ENCODE measurements at regions not wholly inside any gene's neighbourhood (a gene's known extent, or its start where the extent isn't known, plus 50 kb on each side); places are given as distances from the start of the nearest gene placed in this dataset.
A peak's percentile ranks its signal among the peaks of the same experiment; 100 is the strongest.
"Not testable (repeated sequence)": the region's sequence is repeated elsewhere in the genome, so short reads cannot be mapped to it uniquely, and the experiment has no call there.

GRCh38 chr1:146409116-146409801, 180.4 kb upstream of the NOTCH2NLA start:
- DNase-seq, result not testable (repeated sequence)

- not testable (repeated sequence) for DNase-seq
Observed at GRCh38 chr1:146401281-146401825, 172.5 kb upstream of the NOTCH2NLA start.

DNA sequence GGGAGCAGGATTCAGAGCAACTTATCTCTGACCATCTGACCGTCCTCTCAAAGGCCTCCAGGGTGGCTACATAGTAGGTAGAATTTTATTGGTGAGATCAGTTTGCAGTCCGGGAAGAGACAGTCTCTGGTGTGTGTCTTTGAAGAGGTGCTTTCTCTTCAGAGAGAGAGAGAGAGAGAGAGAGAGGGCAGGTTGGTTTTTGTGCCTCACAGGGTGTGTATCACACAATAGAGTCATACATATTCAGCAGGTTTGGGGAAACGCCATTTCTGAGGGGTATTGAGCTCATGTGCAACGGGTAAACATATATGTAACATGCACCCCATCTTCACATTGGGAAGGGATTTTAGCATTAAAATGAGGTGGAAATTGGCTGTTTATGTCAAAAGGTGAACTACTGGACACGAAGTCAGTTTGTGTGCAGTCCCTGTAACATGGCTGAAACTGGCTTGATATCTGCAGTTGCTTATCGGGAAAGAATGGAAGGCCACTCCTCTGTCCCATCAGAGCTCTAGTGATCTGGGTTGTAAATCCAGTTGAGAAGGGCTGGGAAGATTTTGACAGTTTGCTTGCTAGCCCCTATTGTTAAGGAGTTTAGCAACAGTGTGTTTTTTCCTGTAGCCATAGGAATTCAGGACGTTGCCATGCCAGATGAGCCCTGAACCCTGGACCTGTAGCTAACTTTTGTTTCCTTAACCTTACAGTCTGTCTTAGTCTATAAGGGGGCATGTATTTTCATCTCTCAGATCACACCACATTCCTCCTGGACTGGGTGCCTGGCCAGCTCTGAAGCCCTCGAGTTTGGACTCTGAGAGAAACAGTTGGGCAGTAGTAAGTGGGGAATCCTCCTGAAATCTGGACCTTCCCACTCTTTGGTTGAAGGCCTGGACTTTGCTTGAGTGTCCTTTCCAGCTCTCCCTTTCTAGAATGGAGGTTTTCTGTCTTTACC, 171.6 kb upstream of the NOTCH2NLA start:
- DNase-seq, result not testable (repeated sequence)

GRCh38 chr1:146399225-146399624, 170.4 kb upstream of the NOTCH2NLA start:
- not testable (repeated sequence) for DNase-seq

GRCh38 chr1:146396801-146397200, 168.0 kb upstream of the NOTCH2NLA start:
- not testable (repeated sequence) for DNase-seq

DNA sequence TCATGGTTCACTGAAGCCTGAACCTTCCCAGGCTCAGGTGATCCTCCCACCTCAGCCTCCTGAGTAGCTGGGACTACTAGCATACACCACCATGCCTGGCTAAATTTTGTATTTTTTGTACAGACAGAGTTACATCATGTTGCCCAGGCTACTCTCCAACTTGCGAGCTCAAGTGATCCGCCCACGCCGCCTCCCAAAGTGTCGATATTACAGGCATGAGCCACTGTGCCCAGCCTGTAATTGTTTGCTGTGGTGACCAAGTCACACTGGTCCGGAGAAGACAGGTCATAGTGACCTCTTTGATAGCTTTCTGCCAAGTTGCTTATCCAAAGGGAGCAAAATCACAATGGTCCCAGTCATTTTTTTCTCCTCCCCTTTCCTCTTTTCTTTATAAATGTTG, 167.4 kb upstream of the NOTCH2NLA start:
- DNase-seq, result not testable (repeated sequence)

DNA sequence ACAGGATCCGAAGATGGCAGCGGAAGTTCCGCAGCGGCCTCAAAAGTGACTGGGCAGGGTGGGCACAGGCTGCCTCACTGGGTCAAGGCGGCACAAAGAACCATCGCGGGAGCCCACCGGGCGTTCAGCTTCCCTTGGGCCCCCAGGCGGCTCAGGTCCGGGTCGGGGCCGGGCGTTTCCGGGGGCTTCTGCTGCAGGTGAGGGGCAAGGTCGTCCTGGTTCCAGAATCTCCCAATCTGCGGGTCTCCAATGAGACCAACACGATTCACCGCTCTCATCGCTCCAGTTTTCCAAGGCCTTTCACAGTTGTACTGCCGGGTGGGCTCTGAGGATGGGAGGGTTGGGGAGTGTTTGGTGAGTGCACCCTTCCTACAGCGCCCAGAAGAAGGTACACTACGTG, 165.0 kb upstream of the NOTCH2NLA start:
- DNase-seq, result not testable (repeated sequence)

GRCh38 chr1:146393154-146393553, 164.3 kb upstream of the NOTCH2NLA start:
- DNase-seq, result not testable (repeated sequence)

DNA sequence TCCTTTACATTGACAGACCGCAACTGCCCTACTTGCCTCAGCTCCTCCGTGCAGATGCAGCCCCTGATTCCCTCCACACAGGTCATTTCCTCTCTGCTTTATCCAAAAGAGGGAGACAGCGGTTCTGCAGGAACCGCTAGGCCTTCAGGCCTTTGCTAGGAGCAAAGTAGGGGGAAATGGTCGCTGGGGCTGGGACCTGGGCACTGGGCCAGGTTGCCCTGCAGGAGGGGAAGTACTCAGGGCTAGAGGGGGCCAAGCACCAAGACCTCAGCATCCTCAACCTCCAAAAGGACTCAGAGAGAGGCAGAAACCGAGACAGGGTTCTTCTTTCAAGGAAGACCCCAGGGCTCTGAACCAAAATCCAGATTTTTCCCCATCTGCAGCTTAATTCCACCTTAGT, 160.4 kb upstream of the NOTCH2NLA start:
- not testable (repeated sequence) for DNase-seq

DNA sequence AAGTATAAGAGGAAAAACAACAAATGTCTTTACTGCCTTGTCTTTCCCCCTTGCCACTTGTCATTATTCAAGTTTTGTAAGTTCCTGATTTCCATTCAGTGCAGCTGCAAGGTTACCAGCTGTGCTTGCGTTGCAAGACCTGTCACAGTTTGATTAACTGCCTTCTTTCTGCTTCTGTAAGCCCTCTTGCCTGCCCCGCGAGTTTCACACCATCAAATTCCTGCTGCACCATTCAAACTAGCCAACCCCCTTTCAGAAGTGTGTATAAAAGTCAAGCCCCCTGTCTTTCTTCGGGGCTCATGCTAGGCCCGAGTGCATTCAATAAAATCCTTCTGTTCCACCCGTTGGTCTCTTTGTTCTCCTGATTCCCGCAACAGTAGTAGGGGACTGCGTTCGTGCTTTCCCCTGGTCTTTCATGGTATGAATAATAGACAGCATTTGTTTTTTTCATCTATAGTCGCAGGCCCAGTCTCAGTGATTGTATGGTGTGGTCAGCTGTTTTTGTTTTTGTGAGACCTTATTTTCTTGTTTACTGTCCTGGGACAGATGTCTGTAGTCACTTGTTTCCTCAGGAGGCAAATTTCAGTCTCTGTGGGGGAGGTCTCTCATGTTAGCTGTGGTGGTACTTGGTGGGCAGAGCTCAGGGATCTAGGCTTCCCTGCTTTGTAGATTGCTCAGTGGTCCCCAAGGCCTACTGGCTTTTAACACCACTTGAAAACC, 159.1 kb upstream of the NOTCH2NLA start:
- DNase-seq, result not testable (repeated sequence)

DNA sequence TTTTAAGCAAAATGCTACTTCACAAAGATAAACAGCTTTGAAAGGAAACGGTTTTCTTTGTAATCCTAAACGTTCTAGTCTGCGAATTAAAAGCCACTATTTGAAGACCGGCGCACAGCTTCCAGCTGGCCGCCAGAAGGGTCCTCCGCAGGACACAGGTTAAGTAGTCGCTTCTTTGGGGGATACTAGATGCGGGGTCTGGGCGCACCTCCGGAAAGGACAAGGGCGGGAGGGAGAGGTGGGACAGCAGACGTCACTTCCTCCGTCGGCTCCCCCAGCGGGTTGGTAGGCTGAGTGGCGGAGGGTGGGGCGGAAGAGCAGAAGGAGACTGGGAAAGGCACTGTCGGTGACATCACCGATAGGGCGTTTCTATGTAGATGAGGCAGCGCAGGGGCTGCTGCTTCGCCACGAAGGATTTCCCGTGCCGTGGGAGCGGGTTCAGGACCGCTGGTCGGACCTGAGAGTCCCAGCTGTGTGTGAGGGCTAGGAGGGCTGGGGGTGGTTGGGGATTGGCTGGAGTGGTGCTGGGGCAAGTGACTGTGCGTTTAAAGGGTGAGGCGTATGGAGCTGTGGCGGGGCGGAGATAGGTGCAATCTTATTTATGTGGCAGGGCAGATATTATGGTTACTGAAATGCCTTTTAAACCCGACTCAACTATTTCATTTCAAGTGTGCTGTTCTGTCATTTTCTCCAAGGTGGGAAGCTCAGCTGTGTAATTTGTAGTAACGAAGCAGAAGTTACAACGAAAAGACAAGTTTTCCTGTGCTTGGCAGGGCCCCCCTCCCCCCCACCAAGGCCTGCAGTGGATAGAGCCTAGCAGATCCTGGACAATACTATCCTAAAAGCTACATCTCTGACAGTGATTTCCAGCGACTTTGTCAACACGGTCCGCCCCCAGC, 158.3 kb upstream of the NOTCH2NLA start:
- peak; percentile 61 for DNase-seq

DNA sequence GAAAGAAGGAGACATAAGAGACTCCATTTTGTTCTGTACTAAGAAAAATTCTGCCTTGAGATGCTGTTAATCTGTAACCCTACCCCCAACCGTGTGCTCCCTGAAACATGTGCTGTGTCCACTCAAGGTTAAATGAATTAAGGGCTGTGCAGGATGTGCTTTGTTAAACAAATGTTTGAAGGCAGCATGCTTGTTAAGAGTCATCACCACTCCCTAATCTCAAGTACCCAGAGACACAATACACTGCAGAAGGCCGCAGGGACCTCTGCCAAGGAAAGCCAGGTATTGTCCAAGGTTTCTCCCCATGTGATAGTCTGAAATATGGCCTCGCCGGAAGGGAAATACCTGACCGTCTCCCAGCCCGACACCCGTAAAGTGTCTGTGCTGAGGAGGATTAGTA, 152.4 kb upstream of the NOTCH2NLA start:
- peak; percentile 47 for DNase-seq

- DNase-seq, result peak; percentile 86
Observed at GRCh38 chr1:146376708-146377496, 148.1 kb upstream of the NOTCH2NLA start.

DNA sequence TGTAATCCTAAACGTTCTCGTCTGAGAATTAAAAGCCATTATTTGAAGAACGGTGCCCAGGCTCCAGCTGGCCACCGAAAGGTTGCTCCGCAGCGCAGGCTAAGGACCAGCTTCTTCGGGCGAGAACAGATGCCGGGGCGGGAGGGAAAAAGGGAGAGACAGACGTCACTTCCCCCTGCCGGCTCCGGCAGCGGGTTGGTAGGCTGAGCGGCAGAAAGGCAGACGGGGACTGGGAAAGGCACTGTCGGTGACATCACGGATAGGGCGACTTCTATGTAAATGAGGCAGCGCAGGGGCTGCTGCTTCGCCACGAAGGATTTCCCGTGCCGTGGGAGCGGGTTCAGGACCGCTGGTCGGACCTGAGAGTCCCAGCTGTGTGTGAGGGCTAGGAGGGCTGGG, 147.5 kb upstream of the NOTCH2NLA start:
- peak; percentile 59 for DNase-seq

- not testable (repeated sequence) for DNase-seq
Observed at GRCh38 chr1:146375108-146375507, 146.3 kb upstream of the NOTCH2NLA start.

- DNase-seq, result not testable (repeated sequence)
Observed at GRCh38 chr1:146369940-146370339, 141.1 kb upstream of the NOTCH2NLA start.

GRCh38 chr1:146355373-146355772, 126.6 kb upstream of the NOTCH2NLA start:
- DNase-seq, result not testable (repeated sequence)

GRCh38 chr1:146326863-146327262, 98.0 kb upstream of the NOTCH2NLA start:
- DNase-seq, result not testable (repeated sequence)

- not testable (repeated sequence) for DNase-seq
Observed at GRCh38 chr1:146324463-146324862, 95.6 kb upstream of the NOTCH2NLA start.

DNA sequence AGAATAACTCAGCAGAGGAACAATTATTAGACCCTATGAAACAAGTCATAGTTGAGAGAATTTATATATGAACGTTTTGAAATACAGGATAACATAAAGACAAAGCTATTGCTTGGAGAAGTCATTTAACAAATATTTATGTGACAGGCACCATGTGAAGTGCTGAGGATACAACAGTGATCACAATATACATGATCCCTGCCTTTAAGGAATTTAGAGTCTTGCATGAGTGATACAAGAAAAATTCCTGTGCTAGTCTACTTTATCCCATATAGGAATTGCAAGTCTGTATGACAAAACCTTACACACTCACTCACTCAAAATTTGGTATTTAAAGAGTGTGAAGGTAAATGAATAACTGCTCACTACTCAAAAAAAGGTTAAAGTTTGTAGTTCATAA, 94.5 kb upstream of the NOTCH2NLA start:
- not testable (repeated sequence) for DNase-seq

- DNase-seq, result not testable (repeated sequence)
Observed at GRCh38 chr1:146322893-146323292, 94.1 kb upstream of the NOTCH2NLA start.
